GM12878 (cell line): ENCODE measurements at regions not wholly inside any gene's neighbourhood (a gene's known extent, or its start where the extent isn't known, plus 50 kb on each side); places are given as distances from the start of the nearest gene placed in this dataset.

Source experiments
- ATAC-seq: fragments of 200-7000 bp; cut with Tn5 transposase; 3 replicates; pipeline ENCODE4 v1.9.1; 2020; ENCODE audit warnings: mild to moderate bottlenecking, moderate library complexity
- BruUV-seq: library from RNA; stranded (reverse); fragments of 400-500 nt; replicated peaks from 2 replicates; lab custom pipeline; 2021; lab: Mats Ljungman, UMichigan
- CTCF ChIA-PET: fragments of 300-600 bp; sonication (Branson Sonifier 250); formaldehyde crosslinking; extraction: SDS; loops from one replicate; lab custom pipeline; 2021; ENCODE audit warnings: inconsistent platforms; lab: Yijun Ruan, JAX
- POLR2A ChIA-PET: fragments of 350-600 bp; formaldehyde crosslinking; extraction: SDS; loops from one replicate; lab custom pipeline; 2021; ENCODE audit warnings: inconsistent platforms; lab: Charles Lee
- RAD21 ChIA-PET: fragments of 300-600 bp; sonication (Branson Sonifier 250); formaldehyde crosslinking; loops from one replicate; lab custom pipeline; 2023; ENCODE audit warnings: antibody characterized with exemption; ENCODE audit not compliant: unreplicated experiment; lab: Charles Lee
- SMC1A ChIA-PET: fragments of 300-600 bp; sonication (Branson Sonifier 250); formaldehyde crosslinking; loops from one replicate; lab custom pipeline; 2023; ENCODE audit not compliant: unreplicated experiment, uncharacterized antibody; lab: Charles Lee
- DNase-seq: peaks from one replicate; pipeline ENCODE4 v3.0.0-alpha.2; 2011; ENCODE audit warnings: low read depth, low spot score
- FAIRE-seq: peaks from 3 replicates; lab custom pipeline; 2011; peaks lifted over from hg19 to GRCh38; lab: Jason Lieb, UNC
- H2AFZ ChIP-seq: 2 replicates; pipeline ENCODE4 v1.6.0; 2011; ENCODE audit warnings: low read depth, low read length, control low read depth; ENCODE audit not compliant: control insufficient read depth
- H3K27ac ChIP-seq: 2 replicates; pipeline ENCODE4 v1.5.1; 2011; ENCODE audit warnings: control low read depth; ENCODE audit not compliant: control insufficient read depth, insufficient read depth
- H3K27me3 ChIP-seq, 2 experiments: replicated peaks in 1 of 2; 2 replicates each; pipeline versions ENCODE4 v1.6.0 to v1.6.1; 2011; ENCODE audit warnings: low read length in 1 of 2; ENCODE audit not compliant: control insufficient read depth in 2 of 2, insufficient read depth in 2 of 2
- H3K36me3 ChIP-seq, 2 experiments: 2 replicates each; pipeline ENCODE4 v1.5.1; 2011; ENCODE audit warnings: low read length in 1 of 2; ENCODE audit not compliant: control insufficient read depth in 2 of 2, insufficient read depth in 2 of 2
- H3K4me1 ChIP-seq: 2 replicates; pipeline ENCODE4 v1.6.1; 2011; ENCODE audit warnings: mild to moderate bottlenecking, low read length, moderate library complexity, mixed read lengths; ENCODE audit not compliant: control insufficient read depth, insufficient read depth
- H3K4me2 ChIP-seq: 2 replicates; pipeline ENCODE4 v1.6.0; 2011; ENCODE audit warnings: control low read depth; ENCODE audit not compliant: control insufficient read depth, insufficient read depth
- H3K4me3 ChIP-seq: fragments of 200-600 bp; sonication (generic); 2 replicates; pipeline ENCODE4 v1.5.1; 2016
- H3K79me2 ChIP-seq: 2 replicates; pipeline ENCODE4 v1.6.0; 2011; ENCODE audit warnings: low read length; ENCODE audit not compliant: control insufficient read depth, insufficient read depth
- H3K9ac ChIP-seq: 2 replicates; pipeline ENCODE4 v1.8.0; 2011; ENCODE audit warnings: low read length, control low read depth, mixed read lengths; ENCODE audit not compliant: control insufficient read depth, insufficient read depth
- H3K9me3 ChIP-seq: replicated peaks from 3 replicates; pipeline ENCODE4 v1.5.1; 2011; ENCODE audit warnings: mild to moderate bottlenecking, low read length; ENCODE audit not compliant: control insufficient read depth, insufficient read depth
- H4K20me1 ChIP-seq: 2 replicates; pipeline ENCODE4 v1.6.0; 2011; ENCODE audit not compliant: control insufficient read depth, insufficient read depth
- BMI1 ChIP-seq: fragments of 450-650 bp; IDR thresholded peaks from 2 replicates; pipeline ENCODE4 v1.6.1; 2016; ENCODE audit warnings: mild to moderate bottlenecking, moderate library complexity, borderline replicate concordance
- CBFB ChIP-seq: IDR thresholded peaks from 2 replicates; pipeline ENCODE4 v1.6.1; 2016; ENCODE audit warnings: antibody characterized with exemption, low read depth
- CHD4 ChIP-seq: fragments of 200-600 bp; sonication (generic); IDR thresholded peaks from 2 replicates; pipeline ENCODE4 v1.6.1; 2016; ENCODE audit warnings: mild to moderate bottlenecking
- FOXM1 ChIP-seq: IDR thresholded peaks from 2 replicates; pipeline ENCODE4 v1.6.1; 2012; ENCODE audit warnings: low read depth, mild to moderate bottlenecking, inconsistent platforms, low read length, moderate library complexity
- NBN ChIP-seq: fragments of 450-650 bp; IDR thresholded peaks from 2 replicates; pipeline ENCODE4 v1.6.1; 2016
- NRF1 ChIP-seq: conservative IDR thresholded peaks from 2 replicates; pipeline ENCODE4 v1.6.1; 2011; ENCODE audit warnings: mild to moderate bottlenecking, low read depth, low read length, improper control_type of control experiment
- POLR2AphosphoS2 ChIP-seq: IDR thresholded peaks from 2 replicates; pipeline ENCODE4 v1.6.1; 2011; ENCODE audit warnings: low read depth, mild to moderate bottlenecking, low read length, improper control_type of control experiment, moderate library complexity
- SMAD1 ChIP-seq: fragments of 450-650 bp; IDR thresholded peaks from 2 replicates; pipeline ENCODE4 v1.6.1; 2018; ENCODE audit warnings: mild to moderate bottlenecking, low read depth; ENCODE audit not compliant: partially characterized antibody
- SPI1 ChIP-seq: IDR thresholded peaks from 2 replicates; pipeline ENCODE4 v1.6.1; 2011; ENCODE audit warnings: low read depth, mild to moderate bottlenecking, low read length, moderate library complexity, borderline replicate concordance; ENCODE audit not compliant: insufficient read depth
- SREBF1 ChIP-seq: IDR thresholded peaks from 2 replicates; pipeline ENCODE4 v1.6.1; 2012; ENCODE audit warnings: mild to moderate bottlenecking, low read length
- TCF3 ChIP-seq: IDR thresholded peaks from 2 replicates; pipeline ENCODE4 v1.6.1; 2012; ENCODE audit warnings: low read depth, mild to moderate bottlenecking, low read length, borderline replicate concordance; ENCODE audit not compliant: insufficient read depth
- TCF7 ChIP-seq: IDR thresholded peaks from 2 replicates; pipeline ENCODE4 v1.6.1; 2014; ENCODE audit warnings: antibody characterized with exemption, borderline replicate concordance
- ZBED1 ChIP-seq: IDR thresholded peaks from 2 replicates; pipeline ENCODE4 v1.6.1; 2016; ENCODE audit warnings: borderline replicate concordance
- ZSCAN29 ChIP-seq: fragments of 450-650 bp; IDR thresholded peaks from 2 replicates; pipeline ENCODE4 v1.6.1; 2017; ENCODE audit warnings: mild to moderate bottlenecking, moderate library complexity
- WGBS: methylation state at CpG from one replicate; pipeline ENCODE4 v1.1.6; 2016; ENCODE audit warnings: low lambda C conversion rate; ENCODE audit not compliant: insufficient replicate concordance, insufficient coverage; ENCODE audit errors: missing lambda C conversion rate; 5-methylcytosine and 5-hydroxymethylcytosine counted together
- in situ Hi-C: fragments of 300-500 bp; cut with MboI; formaldehyde crosslinking; loops from 9 replicates; pipeline ENCODE4 v1.14.3; 2018; ENCODE audit warnings: mixed read lengths
- intact Hi-C: fragments of 100-400 bp; cut with micrococcal nuclease; formaldehyde crosslinking; loops from one replicate; pipeline ENCODE4 v1.14.2; 2022; ENCODE audit not compliant: unreplicated experiment
- TF ChIP-seq, protein P1 (sequence below): IDR thresholded peaks from 2 replicates; pipeline ENCODE4 v1.6.1; 2011; ENCODE audit warnings: borderline replicate concordance, low read depth, mild to moderate bottlenecking, moderate library complexity, low read length; ENCODE audit not compliant: insufficient read depth, poor library complexity, severe bottlenecking

DNA sequence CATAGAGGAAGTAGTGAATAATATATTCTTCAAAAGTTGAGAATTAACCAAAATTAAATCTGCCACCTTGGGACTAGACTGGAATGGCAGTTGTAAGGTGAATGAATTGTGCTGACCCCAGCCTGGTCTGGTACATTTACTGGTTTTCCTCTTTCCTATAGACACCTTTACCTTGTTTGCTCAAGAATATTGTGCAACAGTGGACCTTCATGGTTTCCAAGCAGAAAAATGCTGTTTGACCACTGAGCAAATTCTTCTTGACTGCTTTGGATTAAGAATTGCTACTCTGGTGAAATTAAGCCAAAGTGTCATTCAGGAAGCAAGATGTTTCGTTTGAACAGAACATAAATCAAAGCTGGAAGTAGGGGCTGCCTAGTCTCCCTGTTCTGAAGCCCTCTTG is 156.6 kb upstream of the TAB2 start:
- CTCF ChIA-PET, result no interaction called here
- in situ Hi-C loops, result no loop called here
- TF ChIP-seq BMI1 (no peak), TCF3 (no peak), SPI1 (no peak), FOXM1 (no peak), CHD4 (no peak)
- TF ChIP-seq, all 136 proteins: peak for 0
- Histone ChIP-seq H3K36me3 (no peaks in the 10 kb centered on the region), H3K4me2 (no peak overlapping the region), H2AFZ (no peak overlapping the region), H3K4me1 (no peaks in the 10 kb centered on the region), H4K20me1 (no peaks in the 10 kb centered on the region), H3K79me2 (no peaks in the 10 kb centered on the region), H3K9ac (no peak overlapping the region), H3K27ac (no peak overlapping the region), H3K9me3 (no peaks in the 10 kb centered on the region), H3K4me3 (no peak overlapping the region), H3K27me3 (no peaks in the 10 kb centered on the region)
- no TSS peak for BruUV-seq
- RAD21 ChIA-PET, result no interaction called here
- DNase-seq, result no peak
- SMC1A ChIA-PET, result no interaction called here
- intact Hi-C loops, result no loop called here
- no peak for FAIRE-seq
- no peak for ATAC-seq
- POLR2A ChIA-PET, result interaction anchor here (0.6 to 0.8 kb wide), 2 partner anchors 10 to 264 kb away, joined by 3 read pairs; no protein-coding TSS in a partner anchor
- 6% methylated on average over 1 of the region's 1 CpG for WGBS

DNA sequence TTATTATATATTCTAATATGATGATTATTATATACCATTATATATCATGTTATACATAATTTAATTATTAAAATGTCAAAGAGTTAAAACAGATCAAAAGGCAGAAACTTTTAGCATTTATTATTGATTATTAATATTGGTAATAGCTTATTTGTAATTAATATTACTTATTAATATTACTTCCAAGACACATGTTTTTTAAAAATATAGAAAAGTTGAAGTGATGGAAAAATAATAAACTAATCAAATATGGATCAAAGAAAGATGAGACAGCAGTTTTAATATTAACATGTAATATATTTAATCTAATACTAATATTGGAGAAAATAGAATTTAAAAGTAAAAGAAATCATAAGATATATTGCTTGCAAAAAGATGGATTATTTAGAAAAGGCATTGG is 154.6 kb upstream of the TAB2 start:
- Histone ChIP-seq H3K4me3 (no peak overlapping the region), H3K27me3 (no peaks in the 10 kb centered on the region), H3K9me3 (no peaks in the 10 kb centered on the region), H3K27ac (no peak overlapping the region), H3K4me2 (no peak overlapping the region), H3K9ac (no peak overlapping the region), H4K20me1 (no peaks in the 10 kb centered on the region), H3K79me2 (no peaks in the 10 kb centered on the region), H3K36me3 (no peaks in the 10 kb centered on the region), H3K4me1 (no peaks in the 10 kb centered on the region; the same call in 1 of the 2 replicates), H2AFZ (no peak overlapping the region)
- no peak for FAIRE-seq
- intact Hi-C loops, result no loop called here
- RAD21 ChIA-PET, result no interaction called here
- ATAC-seq, result no peak
- no peak for DNase-seq
- SMC1A ChIA-PET, result interaction anchor here (0.7 to 2.2 kb wide), 7 partner anchors 10 to 269 kb away, joined by 3 to 6 read pairs (median 3); no protein-coding TSS in a partner anchor
- no TSS peak for BruUV-seq
- in situ Hi-C loops, result no loop called here
- CTCF ChIA-PET, result no interaction called here
- no peak for TF ChIP-seq CHD4
- no peak for TF ChIP-seq ZSCAN29
- no peak for TF ChIP-seq ZBED1
- no peak for TF ChIP-seq SREBF1
- TF ChIP-seq POLR2AphosphoS2, result no peak
- TF ChIP-seq CBFB, result no peak
- no peak for TF ChIP-seq SMAD1
- TF ChIP-seq, protein P1, sequence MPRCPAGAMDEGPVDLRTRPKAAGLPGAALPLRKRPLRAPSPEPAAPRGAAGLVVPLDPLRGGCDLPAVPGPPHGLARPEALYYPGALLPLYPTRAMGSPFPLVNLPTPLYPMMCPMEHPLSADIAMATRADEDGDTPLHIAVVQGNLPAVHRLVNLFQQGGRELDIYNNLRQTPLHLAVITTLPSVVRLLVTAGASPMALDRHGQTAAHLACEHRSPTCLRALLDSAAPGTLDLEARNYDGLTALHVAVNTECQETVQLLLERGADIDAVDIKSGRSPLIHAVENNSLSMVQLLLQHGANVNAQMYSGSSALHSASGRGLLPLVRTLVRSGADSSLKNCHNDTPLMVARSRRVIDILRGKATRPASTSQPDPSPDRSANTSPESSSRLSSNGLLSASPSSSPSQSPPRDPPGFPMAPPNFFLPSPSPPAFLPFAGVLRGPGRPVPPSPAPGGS, result no peak
- no peak for TF ChIP-seq NBN
- TF ChIP-seq TCF7, result no peak
- no peak for TF ChIP-seq NRF1
- POLR2A ChIA-PET, result no interaction called here
